Cerebellar nuclear complex (tissue), 1 donor: ENCODE measurements at regions not wholly inside any gene's neighbourhood (a gene's known extent, or its start where the extent isn't known, plus 50 kb on each side); places are given as distances from the start of the nearest gene placed in this dataset.

Experiments
- DNase-seq, 2 experiments: peaks; one replicate each; lab custom pipeline; 2025; lab: John Stamatoyannopoulos, UW

DNA sequence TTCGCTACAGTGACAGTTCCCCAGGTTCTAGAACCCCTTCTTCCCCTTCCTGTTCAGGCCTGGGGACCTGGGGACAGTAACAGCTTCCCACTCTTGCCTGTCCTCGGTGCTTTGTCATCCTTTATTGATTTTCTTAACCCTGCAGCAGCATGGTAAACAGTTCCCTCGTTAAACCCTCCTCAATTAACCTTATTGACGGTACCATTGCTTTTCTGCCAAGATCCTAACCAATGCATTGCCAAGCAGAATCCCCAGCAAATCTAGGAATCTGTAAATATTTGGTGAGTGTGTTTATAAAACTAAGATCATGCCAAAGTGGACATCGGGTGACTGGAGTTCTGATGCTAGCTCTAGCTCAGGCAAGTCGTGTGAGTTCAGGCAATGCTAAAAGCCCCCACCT, 99.6 kb upstream of the KAZN start:
- DNase-seq = no peak

DNA sequence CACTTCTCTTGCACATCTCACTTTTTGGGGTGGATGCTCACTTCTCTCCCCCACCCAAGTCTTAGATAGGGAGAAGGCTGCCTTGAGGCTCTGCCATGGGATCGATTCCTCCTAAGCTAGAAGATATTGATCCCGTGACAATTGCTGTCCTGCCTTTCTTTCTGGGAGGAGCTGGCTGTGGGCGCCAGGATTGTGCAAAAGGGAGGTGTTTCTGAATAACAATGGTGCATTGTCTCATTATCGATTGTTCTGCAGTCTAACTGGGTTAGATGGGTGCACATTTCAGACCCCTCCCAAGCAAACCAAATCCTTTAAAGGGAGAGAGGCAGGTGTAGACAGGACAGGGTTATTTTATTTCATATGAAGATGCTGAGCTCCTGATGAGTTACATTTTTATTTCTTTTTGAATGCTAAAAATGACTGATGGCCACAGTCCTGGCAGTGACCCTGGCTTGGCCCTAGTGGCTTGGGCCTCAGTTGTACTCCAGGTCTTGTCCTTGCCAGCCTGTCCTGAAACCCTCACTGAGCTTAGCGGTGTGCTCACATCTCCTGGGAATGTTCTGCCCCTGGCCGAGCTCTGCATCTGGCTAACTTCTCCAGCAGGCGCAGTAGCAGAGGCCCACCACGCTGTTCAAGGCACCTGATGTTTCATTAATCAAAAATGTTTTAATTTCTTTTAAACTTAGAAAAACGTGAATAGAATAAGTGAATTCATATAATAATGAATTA, 99.0 kb upstream of the KAZN start:
- DNase-seq = no peak

DNA sequence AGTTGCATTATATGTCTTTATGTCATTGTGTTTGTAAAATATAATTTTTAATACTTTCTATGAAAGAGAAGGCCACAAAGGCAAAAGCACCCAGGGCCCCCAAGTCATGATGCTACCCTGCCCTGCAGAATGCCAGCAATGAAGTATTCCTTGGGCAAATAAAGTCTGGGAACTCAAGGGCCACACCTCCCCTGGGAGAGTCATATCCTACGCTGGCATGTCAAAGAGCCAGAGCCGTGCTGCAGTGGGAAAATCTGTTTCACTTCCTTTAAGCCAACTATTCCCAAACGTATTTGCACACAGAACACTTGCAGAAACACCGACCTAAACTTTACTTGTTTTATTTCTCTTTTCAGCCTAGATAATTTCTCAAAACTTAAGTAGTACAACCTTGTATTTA, 98.4 kb upstream of the KAZN start:
- no peak for DNase-seq

DNA sequence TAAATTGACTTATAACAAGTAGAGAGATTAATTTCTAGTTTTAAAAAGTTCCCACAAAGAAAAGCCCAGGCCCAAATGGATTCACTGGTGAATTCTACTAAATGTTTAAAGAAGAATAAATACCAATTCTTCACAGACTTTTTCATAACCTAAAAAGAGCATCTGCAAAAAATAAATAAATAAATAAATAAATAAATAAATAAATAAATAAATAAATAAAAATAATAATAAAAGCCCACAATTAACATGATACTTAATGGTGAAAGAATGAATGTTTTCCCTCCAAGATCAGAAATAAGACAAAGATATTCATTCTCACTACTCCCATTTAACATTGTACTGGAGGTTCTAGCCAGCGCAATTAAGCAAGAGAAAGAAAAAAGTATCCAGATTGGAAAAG, 97.6 kb upstream of the KAZN start:
- DNase-seq = no peak

DNA sequence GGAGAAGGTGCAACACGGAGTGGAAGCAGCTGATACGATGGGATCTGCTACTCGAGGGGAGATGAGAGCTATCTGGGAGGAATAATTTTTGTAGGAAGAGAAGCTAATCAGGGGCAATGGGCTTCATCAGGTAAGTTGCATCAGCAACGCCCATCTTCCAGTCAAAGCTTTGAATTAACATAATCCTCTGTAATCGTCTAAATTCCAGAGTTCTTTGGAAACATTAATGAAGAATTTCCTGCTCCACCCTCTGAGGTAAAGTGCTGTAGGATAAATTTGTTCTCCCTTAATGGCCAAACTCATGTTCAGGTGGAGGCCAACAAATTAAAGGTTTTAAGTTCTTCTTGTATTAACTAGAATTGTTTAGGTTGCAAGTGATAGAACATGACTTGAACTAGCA, 94.0 kb upstream of the KAZN start:
- no peak for DNase-seq

DNA sequence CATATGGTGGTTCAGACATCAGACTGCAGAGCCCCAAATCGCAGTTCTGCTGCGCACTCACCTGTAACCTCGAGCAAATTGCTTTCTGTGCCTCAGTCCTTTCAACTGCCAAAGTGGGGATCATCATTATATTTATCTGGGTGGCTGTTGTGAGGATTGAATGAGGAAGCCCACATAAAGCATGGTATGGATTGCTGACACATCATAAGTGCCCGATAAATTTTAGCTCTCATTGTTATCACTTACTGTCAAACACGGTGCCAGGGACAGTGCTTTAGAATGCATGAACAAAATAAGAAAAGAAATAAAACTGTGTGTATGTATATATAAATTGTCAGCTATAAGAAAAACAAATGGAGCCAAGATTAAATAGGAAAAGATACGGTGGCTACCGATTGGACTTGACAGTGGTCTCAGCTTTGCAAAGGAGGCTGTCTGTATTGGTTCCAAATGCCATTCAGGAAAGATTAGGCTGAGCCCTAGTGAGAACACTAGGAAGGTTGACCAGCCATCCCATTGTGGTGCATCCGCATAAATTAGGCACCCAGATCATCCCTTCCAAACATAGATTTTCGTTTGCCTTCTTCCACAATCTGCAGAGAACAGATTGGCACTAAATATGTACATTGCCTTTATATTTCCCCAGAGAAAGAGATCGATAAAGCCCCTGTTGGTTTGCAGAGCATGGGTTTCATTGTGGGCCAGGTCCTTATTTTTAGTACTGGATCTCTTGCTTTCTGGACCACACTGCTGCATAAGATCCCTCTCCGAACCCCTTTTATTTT, 91.8 kb upstream of the KAZN start:
- no peak for DNase-seq

DNA sequence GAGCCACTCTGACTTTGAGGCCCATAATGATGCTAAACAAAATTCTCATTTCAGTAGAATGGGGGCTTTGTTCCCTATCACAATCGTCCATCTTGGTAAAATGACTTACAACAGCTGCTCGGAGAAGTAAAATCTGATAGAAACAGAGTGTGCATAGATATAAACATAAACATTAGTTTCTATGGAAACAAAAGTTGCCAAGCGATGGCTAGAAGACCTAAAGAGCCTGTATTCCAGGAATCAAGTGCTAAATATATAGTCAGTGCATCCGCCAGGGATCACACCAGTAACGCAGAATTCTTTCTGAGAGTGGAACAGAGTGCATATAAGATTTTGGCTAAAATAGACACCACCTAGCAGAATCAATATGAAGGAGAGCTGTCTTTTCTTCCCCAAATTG, 91.2 kb upstream of the KAZN start:
- no peak for DNase-seq

DNA sequence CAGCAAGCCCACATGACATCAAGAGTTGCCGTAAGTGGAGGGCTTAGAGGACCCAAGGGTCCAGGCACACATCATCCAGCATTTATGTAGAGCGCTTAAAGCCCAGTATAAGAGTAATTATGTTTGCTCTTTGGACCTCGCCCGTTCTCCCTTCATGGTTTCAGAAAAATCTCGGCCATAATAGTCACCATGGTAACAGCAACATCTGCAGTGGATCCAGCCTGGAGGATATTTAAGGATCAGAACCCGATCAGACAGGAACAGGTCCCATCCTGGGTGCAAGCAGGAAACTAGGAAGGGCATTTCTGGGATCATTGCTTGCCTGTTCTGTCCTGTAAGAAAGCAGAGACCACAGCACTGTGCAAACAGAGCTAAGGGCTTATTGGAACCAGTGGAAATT, 89.9 kb upstream of the KAZN start:
- DNase-seq = no peak

DNA sequence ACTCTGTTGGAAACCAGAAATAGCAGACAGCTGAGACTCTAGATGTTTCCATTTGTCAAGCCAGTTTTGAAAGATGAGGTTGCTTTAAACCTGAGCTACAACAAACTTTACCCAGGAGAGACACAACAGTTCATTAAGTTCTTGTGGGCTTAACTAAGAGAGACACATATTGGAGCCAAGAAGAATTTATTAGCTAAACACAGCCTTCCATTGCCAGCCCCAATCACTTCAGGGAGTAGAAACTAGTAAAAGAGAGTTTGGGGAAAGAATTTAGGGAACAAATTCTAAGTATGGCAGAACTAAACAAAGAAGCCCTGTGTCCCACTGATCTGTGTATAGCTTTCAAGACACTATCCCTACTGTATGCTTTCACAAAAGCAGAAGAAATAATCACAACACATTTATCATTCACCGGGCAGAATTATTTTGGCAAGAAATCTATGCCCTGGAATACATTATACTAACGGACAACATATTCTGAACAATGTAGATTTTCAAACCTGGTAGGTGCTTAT, 87.3 kb upstream of the KAZN start:
- no peak for DNase-seq

DNA sequence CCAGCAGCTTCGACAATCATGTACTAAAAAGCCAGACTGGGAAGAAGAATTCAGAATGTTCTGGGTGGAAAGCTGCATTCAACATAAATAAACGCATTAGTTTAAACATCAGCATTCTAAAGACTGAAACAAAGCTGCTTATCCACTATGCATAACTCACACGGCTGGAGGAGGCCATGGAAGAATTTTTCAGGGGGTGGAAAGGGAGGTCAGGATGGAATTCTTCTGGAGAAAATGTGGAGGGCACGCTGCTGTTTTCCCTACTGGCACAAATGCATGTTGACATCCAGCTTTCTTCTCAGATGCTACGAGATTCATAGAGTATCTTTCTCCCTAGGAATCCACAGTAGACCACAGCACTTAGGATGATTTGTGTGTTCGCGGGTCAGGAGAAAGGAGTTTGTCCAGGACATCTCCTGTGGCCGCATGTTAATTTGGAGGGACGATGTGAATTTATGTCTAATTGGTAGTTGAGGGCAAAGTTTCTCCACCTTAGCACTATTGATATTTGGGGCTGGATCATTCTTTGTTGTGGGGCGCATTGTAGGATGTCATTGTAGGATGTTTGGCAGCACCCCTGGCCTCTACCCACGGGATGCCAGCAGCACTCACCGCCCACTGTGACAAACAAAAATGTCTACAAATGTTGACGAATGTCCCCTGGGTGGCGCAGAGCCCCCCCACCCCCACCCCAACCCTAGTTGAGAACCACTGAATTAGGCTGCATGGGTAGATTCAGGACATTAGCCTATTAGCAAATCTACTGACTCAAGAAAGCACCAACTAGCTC, 86.5 kb upstream of the KAZN start:
- DNase-seq = no peak

DNA sequence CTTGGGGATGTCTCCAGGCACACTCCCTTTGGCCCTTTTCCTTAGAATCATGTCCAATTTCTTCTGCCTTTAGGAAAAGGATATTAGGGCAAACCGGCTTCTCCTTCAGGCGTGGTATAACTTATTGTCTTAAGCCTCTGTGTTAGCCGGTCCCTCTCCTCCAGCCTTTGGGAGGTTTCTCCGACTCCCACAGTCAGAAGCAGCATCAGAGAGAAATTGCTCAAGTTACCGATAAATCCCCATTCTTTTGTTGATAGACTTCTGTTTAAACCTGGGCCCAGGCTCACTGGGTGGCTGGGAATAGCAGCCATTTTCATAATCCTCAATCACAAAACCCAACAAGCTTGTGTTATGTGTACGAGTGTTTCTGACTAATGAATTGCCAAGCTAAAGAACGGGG, 85.4 kb upstream of the KAZN start:
- no peak for DNase-seq

DNA sequence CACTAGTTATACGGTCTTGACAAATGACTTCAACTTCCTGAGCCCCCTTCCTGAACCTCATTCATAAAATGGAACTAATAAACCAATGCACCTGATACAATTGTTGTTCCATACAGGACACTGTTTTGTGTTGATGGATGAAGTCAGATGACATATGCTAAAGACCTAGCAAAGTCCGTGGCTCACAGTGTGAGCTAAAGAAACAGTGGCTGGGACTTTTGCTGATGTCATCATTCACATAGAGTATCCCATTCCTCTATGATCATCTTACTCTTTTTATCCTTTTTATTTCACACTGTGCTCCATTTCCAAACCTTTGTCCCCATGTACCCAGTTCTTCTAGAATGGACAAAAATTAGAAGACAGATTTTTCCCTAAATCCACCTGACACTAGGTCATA, 83.7 kb upstream of the KAZN start:
- DNase-seq = no peak

DNA sequence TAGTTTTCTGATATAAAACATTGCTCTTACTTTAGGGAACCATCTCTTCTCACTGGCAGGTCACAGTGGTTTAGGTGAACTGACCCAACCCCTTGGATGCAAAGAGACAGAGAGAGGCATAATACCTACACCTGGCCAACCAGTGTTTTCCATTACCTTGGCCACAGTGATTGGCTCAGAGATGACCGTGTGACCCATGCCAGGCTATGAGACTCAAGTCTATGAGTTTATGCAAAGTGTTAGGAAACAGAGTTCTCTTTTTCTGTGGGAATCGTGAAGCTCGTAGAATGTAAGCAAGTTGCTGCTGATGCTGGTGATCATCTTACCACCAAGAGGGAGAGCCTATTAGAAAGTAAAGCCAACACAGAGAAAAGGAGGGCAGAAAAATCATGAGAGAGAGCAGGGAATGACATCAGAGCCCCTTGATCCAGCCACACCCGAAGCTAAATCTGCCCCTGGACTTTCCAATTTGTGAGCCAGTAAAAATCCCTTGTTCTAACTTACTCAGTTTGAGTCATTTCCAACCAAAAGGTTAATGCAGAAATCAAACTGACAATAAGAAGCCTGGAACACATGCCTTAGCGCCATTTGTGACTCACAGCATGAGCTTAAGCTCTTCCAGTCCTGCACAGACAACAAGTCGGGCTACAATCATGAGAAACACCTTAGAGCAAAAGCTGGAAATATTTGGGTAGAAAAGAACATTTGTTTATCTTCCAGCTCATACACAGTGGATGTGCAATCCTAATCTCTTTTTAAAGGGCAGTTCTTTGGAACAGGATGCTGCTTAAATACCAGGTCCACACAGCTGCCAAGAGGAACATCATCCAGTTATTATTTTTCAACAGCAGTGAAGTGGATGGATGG, 81.3 kb upstream of the KAZN start:
- peak in 1 of 2 experiments; percentile 21 for DNase-seq

DNA sequence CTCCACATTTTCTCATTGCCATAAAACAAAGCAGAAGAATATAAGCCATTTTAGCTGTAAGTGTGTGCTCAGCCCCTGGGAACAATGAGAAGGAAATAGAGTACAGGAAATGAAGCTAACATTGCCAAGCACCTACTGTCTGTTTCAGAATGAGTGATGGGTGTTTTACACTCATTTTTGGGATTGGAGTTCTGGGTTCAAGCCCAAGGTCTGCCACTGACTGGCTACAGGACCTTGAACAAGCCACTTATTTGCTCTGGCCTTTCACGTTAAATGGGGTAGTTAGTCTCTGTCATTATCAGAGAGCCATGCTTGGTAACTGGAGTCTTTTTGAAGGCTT, 80.7 kb upstream of the KAZN start:
- DNase-seq = no peak

DNA sequence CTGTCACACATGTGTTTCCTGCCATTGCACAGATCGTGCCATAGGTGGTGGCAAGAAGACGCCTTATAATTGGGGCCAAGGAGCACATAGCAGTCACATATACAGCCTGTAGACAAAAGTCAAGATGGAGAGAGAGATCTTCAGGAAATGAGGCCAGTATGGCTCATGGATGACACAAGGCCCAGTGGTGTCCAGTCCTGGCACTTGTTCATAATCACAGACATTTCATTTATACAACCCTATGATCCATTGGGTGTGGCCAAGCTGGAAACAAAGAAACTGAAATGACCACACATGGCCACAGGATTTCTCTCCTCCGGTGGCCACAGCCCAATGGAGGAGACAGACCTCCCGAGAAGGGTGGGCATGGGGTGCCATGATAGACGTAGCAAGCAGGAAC, 78.5 kb upstream of the KAZN start:
- DNase-seq = no peak

DNA sequence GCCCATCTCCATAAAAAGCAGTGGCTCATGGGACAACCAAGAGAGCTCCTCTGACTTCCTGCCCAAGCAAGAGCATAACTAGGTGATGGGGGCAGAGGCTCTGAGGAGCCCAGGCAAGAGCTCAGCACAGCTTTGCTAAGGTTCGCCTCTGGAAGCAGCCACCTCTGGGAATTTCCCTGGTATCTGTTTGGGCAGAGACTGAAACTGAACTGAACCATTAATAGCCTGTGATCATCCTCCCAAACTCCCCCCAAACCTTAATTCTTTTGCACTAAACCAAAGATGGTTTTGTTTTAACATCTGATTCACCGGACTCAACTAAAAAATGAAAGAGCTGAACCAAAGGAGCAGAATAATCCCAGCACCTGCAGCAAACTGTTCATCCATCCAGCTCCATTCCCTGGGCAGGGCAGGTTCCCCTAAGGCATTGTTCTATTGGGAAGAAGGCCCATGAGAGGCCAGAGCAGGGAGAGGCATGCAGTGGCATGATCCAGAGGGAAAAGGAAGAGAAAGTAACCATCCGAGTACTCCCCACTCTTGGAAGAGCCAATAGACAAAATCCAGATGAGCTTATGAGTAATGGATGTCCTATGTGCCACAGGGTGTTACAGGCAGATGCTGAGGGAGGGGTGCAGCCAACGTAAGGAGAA, 77.8 kb upstream of the KAZN start:
- no peak for DNase-seq

DNA sequence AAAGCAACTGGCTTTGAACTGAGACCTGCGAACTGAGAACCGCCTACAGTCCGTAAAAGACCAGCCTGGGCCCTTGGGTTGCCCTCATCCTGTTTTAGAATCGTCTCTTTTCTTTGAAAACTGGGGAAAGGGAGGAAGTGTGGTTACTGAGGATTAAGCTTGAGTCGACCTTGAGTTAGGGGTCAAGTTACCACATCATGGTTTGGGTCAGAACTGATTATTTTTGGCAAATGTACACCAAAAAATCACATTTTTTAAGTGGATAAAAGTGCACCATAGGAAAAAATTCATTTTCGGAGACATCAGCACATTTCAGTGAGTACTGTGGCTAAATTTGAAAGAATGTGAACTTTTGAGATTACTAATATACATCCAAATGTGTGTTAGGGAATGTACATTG, 76.9 kb upstream of the KAZN start:
- no peak for DNase-seq

DNA sequence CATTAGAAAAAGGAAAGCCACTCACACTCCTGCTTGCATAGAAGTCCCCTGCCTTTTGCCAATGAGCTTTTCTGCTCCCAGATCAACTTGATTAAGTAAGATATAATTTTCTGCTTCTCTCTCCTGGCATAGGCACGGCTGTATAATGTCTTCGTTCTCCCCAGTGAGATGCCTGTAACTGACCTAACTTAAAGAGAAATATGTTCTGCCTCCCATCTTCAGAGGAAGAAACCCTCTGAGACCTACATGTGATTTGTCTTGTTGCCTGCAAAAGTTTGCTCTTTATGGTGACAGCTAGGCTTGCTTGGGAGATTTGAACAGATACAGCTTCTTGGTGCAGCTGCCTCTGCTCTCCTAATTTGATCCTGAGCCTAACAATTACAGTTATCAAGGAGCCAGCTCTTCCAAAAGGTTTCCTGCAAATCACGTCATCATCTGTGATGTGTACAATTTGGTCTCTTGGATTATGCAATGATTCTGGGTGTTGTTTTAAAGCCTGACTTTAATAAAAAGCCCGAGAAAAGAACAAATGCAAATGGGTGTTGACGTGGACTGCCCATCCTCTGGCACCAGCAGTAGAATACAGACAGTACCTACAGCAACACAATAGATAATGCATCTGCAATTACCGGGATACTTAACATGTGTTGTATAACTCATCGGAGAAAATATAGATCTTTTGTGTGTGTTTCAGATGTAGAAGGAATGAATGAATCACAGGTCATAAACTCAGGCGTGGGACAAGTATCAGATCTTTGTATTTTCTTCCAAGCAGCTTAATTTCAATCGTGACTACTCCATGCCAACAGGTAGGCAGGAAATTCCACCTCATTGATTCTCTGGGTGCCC, 76.2 kb upstream of the KAZN start:
- DNase-seq = no peak

DNA sequence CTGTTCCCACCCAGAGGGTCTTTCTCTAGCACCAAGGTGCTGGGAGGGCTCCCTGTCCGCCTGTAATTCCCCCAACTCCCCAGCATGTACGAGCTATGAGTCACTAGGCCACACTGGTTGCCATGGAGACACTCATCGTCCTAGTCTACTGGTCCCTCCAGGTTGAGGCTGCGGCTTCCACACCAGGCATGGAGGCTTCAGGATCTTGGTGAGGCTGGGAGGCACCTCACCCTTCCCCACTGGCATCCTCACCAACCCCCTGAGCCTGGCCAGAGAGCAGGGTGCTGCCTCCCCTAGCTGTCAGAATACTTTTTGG, 75.6 kb upstream of the KAZN start:
- no peak for DNase-seq

DNA sequence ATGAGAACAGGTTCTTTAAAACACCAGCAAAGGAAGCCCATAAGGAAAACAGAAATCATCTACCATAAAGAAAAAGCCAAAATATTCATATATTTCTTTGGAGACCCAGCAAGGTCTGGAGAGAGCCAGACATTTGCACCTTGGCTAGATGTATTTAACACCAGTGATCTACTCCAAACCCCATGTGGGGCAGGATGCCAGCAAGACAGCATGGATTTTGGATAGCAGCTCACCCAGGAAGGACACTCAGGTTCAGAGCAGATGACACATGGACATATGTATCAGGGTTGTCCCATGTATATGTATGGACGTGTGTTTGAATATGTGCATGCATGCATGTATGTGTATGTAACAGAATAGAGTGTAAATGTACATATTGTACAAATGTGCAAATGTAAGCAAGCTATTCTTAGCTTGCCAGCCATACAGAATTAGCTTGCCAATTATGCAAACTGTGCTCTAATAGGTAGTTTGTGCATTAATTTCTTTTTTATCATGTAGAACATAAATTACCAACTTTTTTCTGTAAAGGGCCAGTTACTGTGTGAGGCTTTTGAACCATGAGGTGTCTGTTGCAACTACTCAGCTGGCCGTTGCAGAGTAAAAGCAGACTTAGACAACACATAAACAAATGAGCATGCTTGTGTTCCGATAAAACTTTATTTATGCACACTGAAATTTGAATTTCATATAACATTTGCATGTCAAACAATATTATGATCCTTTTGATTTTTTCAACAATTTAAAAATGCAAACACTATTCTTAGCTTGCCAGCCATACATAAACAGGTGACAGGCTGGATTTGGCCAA, 73.5 kb upstream of the KAZN start:
- DNase-seq = peak; percentile 15 to 31
